ENCODE measurements at regions not wholly inside any gene's neighbourhood (a gene's known extent, or its start where the extent isn't known, plus 50 kb on each side); places are given as distances from the start of the nearest gene placed in this dataset.
"Not testable (repeated sequence)": the region's sequence is repeated elsewhere in the genome, so short reads cannot be mapped to it uniquely, and the experiment has no call there.

DNA sequence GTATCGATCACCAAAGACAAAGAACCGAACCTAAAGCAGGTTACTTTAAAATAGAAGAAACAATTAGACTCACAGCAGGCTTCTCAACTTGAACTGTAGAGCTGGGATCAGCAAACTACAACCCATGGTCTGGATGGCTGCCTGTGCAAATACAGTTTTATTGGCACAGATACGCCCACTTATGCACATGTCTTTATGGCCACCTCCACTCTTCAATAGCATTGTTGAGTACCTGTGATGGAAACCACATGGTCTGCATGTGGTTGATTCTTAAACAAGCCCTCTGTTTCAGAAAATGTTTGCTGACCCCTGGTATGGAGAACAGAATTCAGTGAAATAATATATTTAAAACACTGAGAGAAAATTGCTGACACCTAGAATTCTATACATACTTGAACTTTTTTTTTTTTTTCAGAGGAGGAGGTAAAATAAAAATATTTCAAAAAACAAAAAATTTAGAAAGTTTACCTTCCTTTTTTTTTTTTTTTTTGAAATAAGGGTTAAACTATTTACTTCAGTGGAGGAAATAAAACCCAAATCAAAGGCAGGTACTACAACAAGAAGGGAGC, 263.8 kb upstream of the ATP10A start:
- Histone ChIP-seq H3K36me3 (no peaks in the 10 kb centered on the region), H3K4me3 (no peak overlapping the region), H3K27me3 (ENCODE audit: low read depth) (peaks cover 25% of the 10 kb centered on the region), H3K4me1 (no peaks in the 10 kb centered on the region), H3K27ac (replicated peaks) (no peak overlapping the region), H3K9me3 (replicated peaks) (no peaks in the 10 kb centered on the region)
- TF ChIP-seq, protein P1, sequence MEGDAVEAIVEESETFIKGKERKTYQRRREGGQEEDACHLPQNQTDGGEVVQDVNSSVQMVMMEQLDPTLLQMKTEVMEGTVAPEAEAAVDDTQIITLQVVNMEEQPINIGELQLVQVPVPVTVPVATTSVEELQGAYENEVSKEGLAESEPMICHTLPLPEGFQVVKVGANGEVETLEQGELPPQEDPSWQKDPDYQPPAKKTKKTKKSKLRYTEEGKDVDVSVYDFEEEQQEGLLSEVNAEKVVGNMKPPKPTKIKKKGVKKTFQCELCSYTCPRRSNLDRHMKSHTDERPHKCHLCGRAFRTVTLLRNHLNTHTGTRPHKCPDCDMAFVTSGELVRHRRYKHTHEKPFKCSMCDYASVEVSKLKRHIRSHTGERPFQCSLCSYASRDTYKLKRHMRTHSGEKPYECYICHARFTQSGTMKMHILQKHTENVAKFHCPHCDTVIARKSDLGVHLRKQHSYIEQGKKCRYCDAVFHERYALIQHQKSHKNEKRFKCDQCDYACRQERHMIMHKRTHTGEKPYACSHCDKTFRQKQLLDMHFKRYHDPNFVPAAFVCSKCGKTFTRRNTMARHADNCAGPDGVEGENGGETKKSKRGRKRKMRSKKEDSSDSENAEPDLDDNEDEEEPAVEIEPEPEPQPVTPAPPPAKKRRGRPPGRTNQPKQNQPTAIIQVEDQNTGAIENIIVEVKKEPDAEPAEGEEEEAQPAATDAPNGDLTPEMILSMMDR (IDR thresholded peaks at IDR 0.05; ENCODE audit: borderline replicate concordance), result no peak
- no peak for DNase-seq
- intact Hi-C loops (cut with micrococcal nuclease), result no loop called here

DNA sequence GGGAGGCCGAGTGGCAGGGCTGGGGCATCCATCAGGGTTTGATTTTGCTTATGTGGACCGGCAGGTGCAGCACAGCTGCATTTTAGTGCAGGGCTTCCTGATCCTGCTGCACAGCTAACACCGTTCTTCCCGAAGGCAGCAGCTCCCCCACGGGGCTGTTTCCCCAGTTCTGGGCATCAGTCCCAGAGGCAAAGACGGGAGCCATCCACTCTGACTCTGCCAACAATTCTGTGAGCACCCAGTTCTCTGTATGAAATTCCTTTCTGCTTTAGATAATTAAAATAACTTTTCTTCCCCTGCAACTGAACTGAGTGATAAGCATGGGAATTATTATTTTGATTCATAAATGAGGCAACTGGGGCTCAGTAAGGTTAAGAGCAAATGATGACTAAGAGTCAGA, 262.9 kb upstream of the ATP10A start:
- TF ChIP-seq, protein P1 (IDR thresholded peaks at IDR 0.05; ENCODE audit: borderline replicate concordance), result no peak
- H3K27me3 ChIP-seq (ENCODE audit: low read depth), result peaks cover 23% of the 10 kb centered on the region
- intact Hi-C loops (cut with micrococcal nuclease), result no loop called here
- H3K4me3 ChIP-seq, result no peak overlapping the region
- no peaks in the 10 kb centered on the region for H3K36me3 ChIP-seq
- no peak overlapping the region for H3K27ac ChIP-seq (replicated peaks)
- DNase-seq, result peak; percentile 30
- H3K9me3 ChIP-seq (replicated peaks), result no peaks in the 10 kb centered on the region
- no peaks in the 10 kb centered on the region for H3K4me1 ChIP-seq

DNA sequence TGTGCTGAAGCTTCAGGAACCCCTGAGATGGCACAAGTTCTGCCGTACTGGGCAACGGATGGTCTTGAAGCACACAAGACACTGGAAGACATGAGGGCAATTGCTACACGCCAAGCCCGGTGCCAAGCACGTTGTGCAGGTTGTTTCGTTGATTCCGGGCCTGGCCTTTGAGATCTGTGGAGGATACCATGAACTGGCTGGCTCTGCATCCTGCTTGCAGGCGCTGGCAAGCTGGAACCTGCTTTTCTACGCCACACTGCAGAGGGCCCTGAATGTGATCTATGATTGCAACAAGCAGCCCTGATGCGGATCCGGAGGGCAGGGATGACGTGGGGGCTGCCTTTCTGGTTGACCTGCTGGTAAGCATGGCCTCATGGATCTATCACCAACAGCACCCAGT, 262.5 kb upstream of the ATP10A start:
- DNase-seq, result no peak
- intact Hi-C loops (cut with micrococcal nuclease), result no loop called here

DNA sequence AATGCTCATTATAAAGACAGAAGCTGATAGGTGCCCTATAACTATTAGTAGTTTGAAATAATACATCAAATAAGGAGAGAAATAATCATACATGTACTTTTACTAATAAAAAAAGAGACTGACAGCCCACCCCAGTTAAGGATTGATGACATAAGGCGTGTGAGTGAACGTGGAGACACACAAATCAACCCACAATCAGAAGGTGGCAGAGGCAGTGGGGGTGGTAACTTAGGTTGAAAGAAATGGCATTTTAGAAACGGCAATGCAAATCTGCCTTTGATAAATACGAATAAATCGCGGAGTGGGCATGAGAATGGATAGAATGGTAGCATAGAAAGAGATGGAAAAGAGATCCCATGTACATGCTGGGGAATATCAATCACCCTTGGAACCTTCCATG, 256.2 kb upstream of the ATP10A start:
- Histone ChIP-seq H3K9me3 (replicated peaks) (no peaks in the 10 kb centered on the region), H3K27me3 (ENCODE audit: low read depth) (no peaks in the 10 kb centered on the region), H3K4me1 (no peaks in the 10 kb centered on the region), H3K4me3 (no peak overlapping the region), H3K36me3 (no peaks in the 10 kb centered on the region), H3K27ac (replicated peaks) (no peak overlapping the region)
- TF ChIP-seq, protein P1 (IDR thresholded peaks at IDR 0.05; ENCODE audit: borderline replicate concordance), result no peak
- DNase-seq, result no peak
- intact Hi-C loops (cut with micrococcal nuclease), result no loop called here

More for the DNA sequence above, 262.5 kb upstream of the ATP10A start:
- H3K36me3 ChIP-seq, result no peaks in the 10 kb centered on the region
- no peak overlapping the region for H3K4me3 ChIP-seq
- TF ChIP-seq, protein P1 (IDR thresholded peaks at IDR 0.05; ENCODE audit: borderline replicate concordance), result no peak
- H3K9me3 ChIP-seq (replicated peaks), result no peaks in the 10 kb centered on the region
- H3K27me3 ChIP-seq (ENCODE audit: low read depth), result peaks cover 23% of the 10 kb centered on the region
- no peaks in the 10 kb centered on the region for H3K4me1 ChIP-seq
- H3K27ac ChIP-seq (replicated peaks), result no peak overlapping the region

DNA sequence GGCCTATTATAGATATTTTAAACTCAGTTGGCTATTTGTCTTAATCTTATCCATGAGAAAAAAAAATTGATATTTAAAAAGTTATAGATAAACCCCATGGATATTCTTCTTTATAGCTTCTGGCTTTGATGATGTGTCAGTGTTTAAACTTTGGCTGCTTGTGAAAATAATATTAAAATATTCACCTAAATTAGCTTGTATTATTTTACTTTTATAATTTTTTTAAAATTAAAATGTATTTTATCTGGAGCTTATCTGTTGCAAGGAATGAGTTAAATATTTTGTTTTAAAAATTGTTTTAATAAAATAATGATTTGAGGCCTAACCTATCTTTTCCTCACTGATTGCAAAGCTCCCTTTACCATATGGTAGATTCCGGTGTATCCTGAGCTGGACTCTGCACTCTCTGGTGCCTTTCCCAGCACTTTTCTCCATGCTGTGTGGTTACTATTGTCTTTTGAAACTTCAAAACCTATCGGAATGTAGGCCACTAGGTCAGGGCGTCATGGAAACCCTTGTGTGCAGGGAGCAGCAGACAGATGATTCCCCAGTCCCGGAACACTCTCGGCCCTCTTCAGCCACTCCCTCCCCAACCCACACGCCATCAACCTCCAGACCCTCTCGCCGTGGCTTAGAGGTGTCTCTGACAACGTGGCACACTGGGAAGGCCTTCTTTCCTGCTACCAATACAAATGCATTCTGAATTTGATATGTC, 252.3 kb upstream of the ATP10A start:
- DNase-seq, result no peak
- Histone ChIP-seq H3K4me3 (no peak overlapping the region), H3K36me3 (no peaks in the 10 kb centered on the region), H3K27me3 (ENCODE audit: low read depth) (no peaks in the 10 kb centered on the region), H3K27ac (replicated peaks) (no peak overlapping the region), H3K9me3 (replicated peaks) (no peaks in the 10 kb centered on the region), H3K4me1 (no peaks in the 10 kb centered on the region)
- TF ChIP-seq, protein P1 (IDR thresholded peaks at IDR 0.05; ENCODE audit: borderline replicate concordance), result no peak
- intact Hi-C loops (cut with micrococcal nuclease), result no loop called here

DNA sequence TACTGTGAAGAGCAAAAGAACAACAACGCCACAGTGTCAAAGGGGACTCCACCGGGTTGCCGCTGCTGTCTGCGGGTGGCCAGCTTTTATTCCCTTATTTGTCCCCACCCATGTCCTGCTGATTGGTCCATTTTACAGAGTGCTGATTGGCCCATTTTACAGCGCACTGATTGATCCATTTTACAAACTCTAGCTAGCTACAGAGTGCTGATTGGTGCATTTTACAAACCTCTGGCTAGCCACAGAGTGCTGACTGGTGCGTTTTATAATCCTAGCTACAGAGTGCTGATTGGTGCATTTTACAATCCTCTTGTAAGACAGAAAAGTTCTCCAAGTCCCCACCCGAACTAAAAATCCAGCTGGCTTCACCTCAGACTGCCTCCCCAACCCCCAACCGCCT, 251.0 kb upstream of the ATP10A start:
- H3K4me3 ChIP-seq; DNase-seq; H3K27ac ChIP-seq (replicated peaks): not testable (repeated sequence)

More for the DNA sequence above, 251.0 kb upstream of the ATP10A start:
- H3K36me3 ChIP-seq; H3K4me1 ChIP-seq; intact Hi-C loops (cut with micrococcal nuclease); H3K9me3 ChIP-seq (replicated peaks); H3K27me3 ChIP-seq (ENCODE audit: low read depth): not testable (repeated sequence)

All from left ventricle myocardium inferior (tissue), 1 donor.